RWPE1 (cell line): ENCODE measurements at regions not wholly inside any gene's neighbourhood (a gene's known extent, or its start where the extent isn't known, plus 50 kb on each side); places are given as distances from the start of the nearest gene placed in this dataset.

ENCODE experiments used
- CTCF ChIA-PET: fragments of 350-600 bp; sonication (Branson Sonifier 250); formaldehyde crosslinking; extraction: SDS; loops from one replicate; lab custom pipeline; 2021; lab: Yijun Ruan, JAX
- POLR2A ChIA-PET: fragments of 400-600 bp; formaldehyde crosslinking; extraction: SDS; loops from one replicate; lab custom pipeline; 2020; ENCODE audit warnings: antibody characterized with exemption; ENCODE audit not compliant: low non-redundant PET; lab: Yijun Ruan, JAX
- DNase-seq: peaks from one replicate; pipeline ENCODE4 v3.0.0; 2012; ENCODE audit warnings: low spot score
- H3K27ac ChIP-seq: fragments of 450-650 bp; 2 replicates; pipeline ENCODE4 v1.5.1; 2017
- CTCF ChIP-seq: fragments of 450-650 bp; conservative IDR thresholded peaks from 2 replicates; pipeline ENCODE4 v1.5.1; 2017; ENCODE audit warnings: low read depth, mild to moderate bottlenecking

- no peak overlapping the region for H3K27ac ChIP-seq
- CTCF ChIA-PET: no interaction called here
- POLR2A ChIA-PET: no interaction called here
Observed at GRCh38 chr2:789529-789928, 112.3 kb upstream of the TMEM18 start.

GRCh38 chr2:788227-789032 lies 111.2 kb upstream of the TMEM18 start:
- TF ChIP-seq CTCF: no peak
- POLR2A ChIA-PET: no interaction called here
- CTCF ChIA-PET: no interaction called here
- no peak for DNase-seq
- H3K27ac ChIP-seq: no peak overlapping the region

More at GRCh38 chr2:789529-789928, 112.3 kb upstream of the TMEM18 start:
- DNase-seq: no peak
- TF ChIP-seq CTCF: no peak

GRCh38 chr2:784753-785152 lies 107.5 kb upstream of the TMEM18 start:
- DNase-seq: no peak
- POLR2A ChIA-PET: no interaction called here
- no peak for TF ChIP-seq CTCF

GRCh38 chr2:780581-780980 lies 103.4 kb upstream of the TMEM18 start:
- DNase-seq: no peak
- H3K27ac ChIP-seq: no peak overlapping the region
- CTCF ChIA-PET: no interaction called here
- POLR2A ChIA-PET: no interaction called here
- no peak for TF ChIP-seq CTCF

More at GRCh38 chr2:784753-785152, 107.5 kb upstream of the TMEM18 start:
- no peak overlapping the region for H3K27ac ChIP-seq
- CTCF ChIA-PET: no interaction called here

- DNase-seq: no peak
- no peak for TF ChIP-seq CTCF
- no peak overlapping the region for H3K27ac ChIP-seq
- CTCF ChIA-PET: no interaction called here
- POLR2A ChIA-PET: no interaction called here
Observed at GRCh38 chr2:780002-780401, 102.8 kb upstream of the TMEM18 start.

GRCh38 chr2:778731-779350 lies 101.6 kb upstream of the TMEM18 start:
- no peak for TF ChIP-seq CTCF
- H3K27ac ChIP-seq: no peak overlapping the region
- POLR2A ChIA-PET: no interaction called here
- DNase-seq: no peak
- CTCF ChIA-PET: interaction anchor here (0.7 kb wide), 1 partner anchor 13 kb away, joined by 3 read pairs; no protein-coding TSS in a partner anchor
